ENCODE measurements at regions not wholly inside any gene's neighbourhood (a gene's known extent, or its start where the extent isn't known, plus 50 kb on each side); places are given as distances from the start of the nearest gene placed in this dataset.
A peak's percentile ranks its signal among the peaks of the same experiment; 100 is the strongest.

GRCh38 chr2:224133387-224133786 lies 94.3 kb upstream of the SERPINE2 start:
- TF ChIP-seq CTCF (IDR thresholded peaks at IDR 0.05; ENCODE audit: insufficient read depth, low read depth, low read length), result no peak
- no peak overlapping the region for H3K4me3 ChIP-seq (ENCODE audit: low read depth, low read length)
- DNase-seq (ENCODE audit: low read depth), result no peak

GRCh38 chr2:224127871-224128501 lies 88.9 kb upstream of the SERPINE2 start:
- DNase-seq (ENCODE audit: low read depth), result peak; percentile 83
- H3K4me3 ChIP-seq (ENCODE audit: low read depth, low read length), result no peak overlapping the region
- no peak for TF ChIP-seq CTCF (IDR thresholded peaks at IDR 0.05; ENCODE audit: insufficient read depth, low read depth, low read length)

- no peak for DNase-seq (ENCODE audit: low read depth)
- no peak overlapping the region for H3K4me3 ChIP-seq (ENCODE audit: low read depth, low read length)
- no peak for TF ChIP-seq CTCF (IDR thresholded peaks at IDR 0.05; ENCODE audit: insufficient read depth, low read depth, low read length)
Observed at GRCh38 chr2:224126440-224126839, 87.4 kb upstream of the SERPINE2 start.

GRCh38 chr2:224126003-224126402 lies 86.9 kb upstream of the SERPINE2 start:
- TF ChIP-seq CTCF (IDR thresholded peaks at IDR 0.05; ENCODE audit: insufficient read depth, low read depth, low read length), result no peak
- DNase-seq (ENCODE audit: low read depth), result peak; percentile 59
- no peak overlapping the region for H3K4me3 ChIP-seq (ENCODE audit: low read depth, low read length)

GRCh38 chr2:224122542-224122941 lies 83.5 kb upstream of the SERPINE2 start:
- no peak for DNase-seq (ENCODE audit: low read depth)
- no peak overlapping the region for H3K4me3 ChIP-seq (ENCODE audit: low read depth, low read length)
- no peak for TF ChIP-seq CTCF (IDR thresholded peaks at IDR 0.05; ENCODE audit: insufficient read depth, low read depth, low read length)

GRCh38 chr2:224121406-224122067 lies 82.5 kb upstream of the SERPINE2 start:
- DNase-seq (ENCODE audit: low read depth), result no peak
- no peak for TF ChIP-seq CTCF (IDR thresholded peaks at IDR 0.05; ENCODE audit: insufficient read depth, low read depth, low read length)
- no peak overlapping the region for H3K4me3 ChIP-seq (ENCODE audit: low read depth, low read length)
